Neural progenitor cell (in vitro differentiated cells): ENCODE measurements at regions not wholly inside any gene's neighbourhood (a gene's known extent, or its start where the extent isn't known, plus 50 kb on each side); places are given as distances from the start of the nearest gene placed in this dataset.

Source experiments
- DNase-seq: peaks from one replicate; pipeline ENCODE4 v3.0.0-alpha.2; 2016; ENCODE audit warnings: low spot score
- H2AFZ ChIP-seq: fragments of 200-600 bp; sonication (generic); replicated peaks from 2 replicates; pipeline ENCODE4 v1.6.1; 2016; ENCODE audit warnings: antibody characterized with exemption
- H3F3A ChIP-seq: fragments of 200-600 bp; sonication (generic); 2 replicates; pipeline ENCODE4 v1.6.1; 2016; ENCODE audit warnings: antibody characterized with exemption, low read depth
- H3K27ac ChIP-seq: fragments of 200-600 bp; sonication (generic); 2 replicates; pipeline ENCODE4 v1.5.1; 2016; ENCODE audit warnings: mild to moderate bottlenecking
- H3K27me3 ChIP-seq: fragments of 200-600 bp; sonication (generic); 2 replicates; pipeline ENCODE4 v1.6.1; 2016; ENCODE audit warnings: mild to moderate bottlenecking, moderate library complexity
- H3K36me3 ChIP-seq: fragments of 200-600 bp; sonication (generic); 2 replicates; pipeline ENCODE4 v1.5.1; 2016
- H3K4me1 ChIP-seq: fragments of 200-600 bp; sonication (generic); 2 replicates; pipeline ENCODE4 v1.6.1; 2016; ENCODE audit warnings: mixed run types
- H3K4me2 ChIP-seq: fragments of 200-600 bp; sonication (generic); 2 replicates; pipeline ENCODE4 v1.6.1; 2016
- H3K4me3 ChIP-seq: fragments of 200-600 bp; sonication (generic); 2 replicates; pipeline ENCODE4 v1.5.1; 2016
- H3K79me2 ChIP-seq: fragments of 200-600 bp; sonication (generic); 2 replicates; pipeline ENCODE4 v1.6.1; 2016; ENCODE audit warnings: low read depth
- H3K9ac ChIP-seq: fragments of 200-600 bp; sonication (generic); 2 replicates; pipeline ENCODE4 v1.6.1; 2016
- H3K9me3 ChIP-seq: fragments of 200-600 bp; sonication (generic); 2 replicates; pipeline ENCODE4 v1.5.1; 2016; ENCODE audit warnings: low read depth
- H4K20me1 ChIP-seq: fragments of 200-600 bp; sonication (generic); 2 replicates; pipeline ENCODE4 v1.6.1; 2016; ENCODE audit warnings: low read depth
- H3K27ac Mint-ChIP-seq: 3 replicates; pipeline ENCODE4 v1.8.0; 2021; ENCODE audit warnings: mixed read lengths
- H3K27me3 Mint-ChIP-seq: 2 replicates; pipeline ENCODE4 v1.8.0; 2022; ENCODE audit warnings: low read depth, mild to moderate bottlenecking, inconsistent platforms, moderate library complexity, mixed read lengths; ENCODE audit not compliant: insufficient read depth
- H3K36me3 Mint-ChIP-seq: 3 replicates; pipeline ENCODE4 v1.8.0; 2021; ENCODE audit warnings: mixed read lengths
- H3K4me1 Mint-ChIP-seq: 3 replicates; pipeline ENCODE4 v1.8.0; 2021; ENCODE audit warnings: mixed read lengths
- H3K4me3 Mint-ChIP-seq: 3 replicates; pipeline ENCODE4 v1.8.0; 2021; ENCODE audit warnings: mild to moderate bottlenecking, moderate library complexity, mixed read lengths
- H3K9me3 Mint-ChIP-seq: 3 replicates; pipeline ENCODE4 v1.8.0; 2020; ENCODE audit warnings: mixed read lengths
- CTCF ChIP-seq: fragments of 200-600 bp; sonication (generic); IDR thresholded peaks from 2 replicates; pipeline ENCODE4 v1.5.1; 2017; ENCODE audit warnings: antibody characterized with exemption, mild to moderate bottlenecking
- EZH2 ChIP-seq: fragments of 200-600 bp; sonication (generic); IDR thresholded peaks from 2 replicates; pipeline ENCODE4 v1.6.1; 2017; ENCODE audit warnings: antibody characterized with exemption, mild to moderate bottlenecking, moderate library complexity
- EZH2phosphoT487 ChIP-seq: fragments of 200-600 bp; sonication (generic); IDR thresholded peaks from 2 replicates; pipeline ENCODE4 v1.6.1; 2017; ENCODE audit warnings: antibody characterized with exemption

GRCh38 chrX:39487166-39487968, 610.4 kb downstream of the BCOR start:
- H3K36me3 ChIP-seq, result no peaks in the 10 kb centered on the region
- no peak overlapping the region for H3K4me3 ChIP-seq
- H3K4me1 Mint-ChIP-seq, result peaks cover 16% of the 10 kb centered on the region
- H3K27me3 Mint-ChIP-seq, result peaks cover 5% of the 10 kb centered on the region
- no peaks in the 10 kb centered on the region for H3F3A ChIP-seq
- DNase-seq, result no peak
- peaks cover 4% of the 10 kb centered on the region for H3K9me3 Mint-ChIP-seq
- no peaks in the 10 kb centered on the region for H3K36me3 Mint-ChIP-seq
- H2AFZ ChIP-seq, result no peak overlapping the region
- H3K9me3 ChIP-seq, result no peaks in the 10 kb centered on the region
- H3K27ac ChIP-seq, result no peak overlapping the region
- H3K4me1 ChIP-seq, result no peaks in the 10 kb centered on the region
- H3K27me3 ChIP-seq, result no peaks in the 10 kb centered on the region
- no peak overlapping the region for H3K27ac Mint-ChIP-seq
- no peak overlapping the region for H3K4me3 Mint-ChIP-seq
- H3K9ac ChIP-seq, result no peak overlapping the region
- TF ChIP-seq EZH2phosphoT487, result no peak
- no peak for TF ChIP-seq EZH2
- no peak for TF ChIP-seq CTCF
- no peaks in the 10 kb centered on the region for H3K79me2 ChIP-seq
- H4K20me1 ChIP-seq, result no peaks in the 10 kb centered on the region
- H3K4me2 ChIP-seq, result no peak overlapping the region

GRCh38 chrX:39487969-39488330, 609.8 kb downstream of the BCOR start:
- H3K4me3 ChIP-seq, result no peak overlapping the region
- peaks cover 16% of the 10 kb centered on the region for H3K4me1 Mint-ChIP-seq
- no peak overlapping the region for H3K4me3 Mint-ChIP-seq
- no peak for TF ChIP-seq EZH2phosphoT487
- no peak for TF ChIP-seq EZH2
- no peak for TF ChIP-seq CTCF
- H3K36me3 ChIP-seq, result no peaks in the 10 kb centered on the region
- no peak overlapping the region for H2AFZ ChIP-seq
- no peaks in the 10 kb centered on the region for H3K36me3 Mint-ChIP-seq
- no peak overlapping the region for H3K27ac ChIP-seq
- H3K9ac ChIP-seq, result no peak overlapping the region
- no peak overlapping the region for H3K27ac Mint-ChIP-seq
- H4K20me1 ChIP-seq, result no peaks in the 10 kb centered on the region
- peaks cover 4% of the 10 kb centered on the region for H3K9me3 Mint-ChIP-seq
- H3K79me2 ChIP-seq, result no peaks in the 10 kb centered on the region
- H3K27me3 Mint-ChIP-seq, result peaks cover 5% of the 10 kb centered on the region
- no peaks in the 10 kb centered on the region for H3F3A ChIP-seq
- DNase-seq, result no peak
- no peaks in the 10 kb centered on the region for H3K27me3 ChIP-seq
- no peaks in the 10 kb centered on the region for H3K4me1 ChIP-seq
- H3K9me3 ChIP-seq, result no peaks in the 10 kb centered on the region
- H3K4me2 ChIP-seq, result no peak overlapping the region

- Mint-ChIP-seq H3K4me3 (no peak overlapping the region), H3K9me3 (peaks cover 6% of the 10 kb centered on the region), H3K4me1 (no peaks in the 10 kb centered on the region), H3K36me3 (no peaks in the 10 kb centered on the region), H3K27ac (no peak overlapping the region), H3K27me3 (peaks cover 5% of the 10 kb centered on the region)
- no peak overlapping the region for H3K27ac ChIP-seq
- H3K27me3 ChIP-seq, result no peaks in the 10 kb centered on the region
- no peak overlapping the region for H3K4me2 ChIP-seq
- no peaks in the 10 kb centered on the region for H3F3A ChIP-seq
- no peaks in the 10 kb centered on the region for H3K9me3 ChIP-seq
- H3K9ac ChIP-seq, result no peak overlapping the region
- H2AFZ ChIP-seq, result no peak overlapping the region
- no peaks in the 10 kb centered on the region for H3K79me2 ChIP-seq
- TF ChIP-seq CTCF (no peak), EZH2phosphoT487 (no peak), EZH2 (no peak)
- no peak overlapping the region for H3K4me3 ChIP-seq
- no peaks in the 10 kb centered on the region for H4K20me1 ChIP-seq
- H3K4me1 ChIP-seq, result no peaks in the 10 kb centered on the region
- no peak for DNase-seq
- H3K36me3 ChIP-seq, result no peaks in the 10 kb centered on the region
Measured at GRCh38 chrX:39491548-39492297, 606.0 kb downstream of the BCOR start.
